Fibroblast of villous mesenchyme (primary cell): ENCODE measurements at regions not wholly inside any gene's neighbourhood (a gene's known extent, or its start where the extent isn't known, plus 50 kb on each side); places are given as distances from the start of the nearest gene placed in this dataset. TPM values are rescaled to one million over a fixed set of nuclear protein-coding genes. Genes with fewer than 3 reads are reported as not detected.
A peak's percentile ranks its signal among the peaks of the same experiment; 100 is the strongest.

Experiments used
- DNase-seq: peaks from one replicate; pipeline ENCODE4 v3.0.0-alpha.2; 2010; ENCODE audit warnings: low read depth
- H3K4me3 ChIP-seq: 2 replicates; pipeline ENCODE4 v1.5.1; 2011; ENCODE audit warnings: low read depth, mild to moderate bottlenecking, low read length
- small RNA-seq: library from RNA; depleted of rRNA; stranded (forward); fragments of <200 nt; gene quantifications from one replicate; pipeline ENCODE3, GENCODE V24; 2012
- TF ChIP-seq, protein P1 (sequence below): IDR thresholded peaks from 2 replicates; pipeline ENCODE4 v1.5.1; 2012; ENCODE audit warnings: low read depth, mild to moderate bottlenecking, low read length; ENCODE audit not compliant: insufficient read depth

- DNase-seq: peak; percentile 25
- TF ChIP-seq, protein P1, sequence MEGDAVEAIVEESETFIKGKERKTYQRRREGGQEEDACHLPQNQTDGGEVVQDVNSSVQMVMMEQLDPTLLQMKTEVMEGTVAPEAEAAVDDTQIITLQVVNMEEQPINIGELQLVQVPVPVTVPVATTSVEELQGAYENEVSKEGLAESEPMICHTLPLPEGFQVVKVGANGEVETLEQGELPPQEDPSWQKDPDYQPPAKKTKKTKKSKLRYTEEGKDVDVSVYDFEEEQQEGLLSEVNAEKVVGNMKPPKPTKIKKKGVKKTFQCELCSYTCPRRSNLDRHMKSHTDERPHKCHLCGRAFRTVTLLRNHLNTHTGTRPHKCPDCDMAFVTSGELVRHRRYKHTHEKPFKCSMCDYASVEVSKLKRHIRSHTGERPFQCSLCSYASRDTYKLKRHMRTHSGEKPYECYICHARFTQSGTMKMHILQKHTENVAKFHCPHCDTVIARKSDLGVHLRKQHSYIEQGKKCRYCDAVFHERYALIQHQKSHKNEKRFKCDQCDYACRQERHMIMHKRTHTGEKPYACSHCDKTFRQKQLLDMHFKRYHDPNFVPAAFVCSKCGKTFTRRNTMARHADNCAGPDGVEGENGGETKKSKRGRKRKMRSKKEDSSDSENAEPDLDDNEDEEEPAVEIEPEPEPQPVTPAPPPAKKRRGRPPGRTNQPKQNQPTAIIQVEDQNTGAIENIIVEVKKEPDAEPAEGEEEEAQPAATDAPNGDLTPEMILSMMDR: no peak
- no peak overlapping the region for H3K4me3 ChIP-seq
Observed at GRCh38 chr13:71922194-71922593, 55.2 kb upstream of the DACH1 start.

Small RNAs in the stretch of these regions (small RNA-seq; reads per million reads assigned to genes)
- not detected for gene RF00263
- gene RF00411: not detected
- gene RF00440: not detected
- gene RF02271: not detected
- not detected for gene RPL18AP17
